ENCODE measurements at regions not wholly inside any gene's neighbourhood (a gene's known extent, or its start where the extent isn't known, plus 50 kb on each side); places are given as distances from the start of the nearest gene placed in this dataset.

DNA sequence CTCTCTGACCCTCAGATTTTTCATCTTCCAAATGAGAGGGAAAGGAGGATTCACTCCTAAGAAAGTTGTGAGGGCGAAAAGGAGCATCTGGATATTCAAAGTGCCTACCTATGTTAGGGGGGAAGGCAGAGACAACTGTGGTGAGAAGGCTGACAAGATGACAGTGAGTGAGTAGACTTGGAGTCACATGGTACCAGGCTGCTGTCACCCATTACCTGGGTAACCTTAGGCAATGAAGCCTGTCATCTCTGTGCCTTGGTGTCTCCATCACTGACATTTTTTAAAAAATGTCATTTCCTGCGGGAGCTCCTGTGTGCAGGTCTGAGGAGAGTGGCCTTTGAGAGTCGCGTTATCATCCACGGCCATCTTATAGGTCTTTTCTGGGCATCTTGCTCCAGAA is 124.0 kb downstream of the MAF start:
- TF ChIP-seq, protein P1, sequence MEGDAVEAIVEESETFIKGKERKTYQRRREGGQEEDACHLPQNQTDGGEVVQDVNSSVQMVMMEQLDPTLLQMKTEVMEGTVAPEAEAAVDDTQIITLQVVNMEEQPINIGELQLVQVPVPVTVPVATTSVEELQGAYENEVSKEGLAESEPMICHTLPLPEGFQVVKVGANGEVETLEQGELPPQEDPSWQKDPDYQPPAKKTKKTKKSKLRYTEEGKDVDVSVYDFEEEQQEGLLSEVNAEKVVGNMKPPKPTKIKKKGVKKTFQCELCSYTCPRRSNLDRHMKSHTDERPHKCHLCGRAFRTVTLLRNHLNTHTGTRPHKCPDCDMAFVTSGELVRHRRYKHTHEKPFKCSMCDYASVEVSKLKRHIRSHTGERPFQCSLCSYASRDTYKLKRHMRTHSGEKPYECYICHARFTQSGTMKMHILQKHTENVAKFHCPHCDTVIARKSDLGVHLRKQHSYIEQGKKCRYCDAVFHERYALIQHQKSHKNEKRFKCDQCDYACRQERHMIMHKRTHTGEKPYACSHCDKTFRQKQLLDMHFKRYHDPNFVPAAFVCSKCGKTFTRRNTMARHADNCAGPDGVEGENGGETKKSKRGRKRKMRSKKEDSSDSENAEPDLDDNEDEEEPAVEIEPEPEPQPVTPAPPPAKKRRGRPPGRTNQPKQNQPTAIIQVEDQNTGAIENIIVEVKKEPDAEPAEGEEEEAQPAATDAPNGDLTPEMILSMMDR (IDR thresholded peaks at IDR 0.05 in 2 of 3, conservative IDR thresholded peaks at IDR 0.05 in 1 of 3; ENCODE audit: insufficient read depth in 2 of 3, low read depth in 1 of 3, low read length in 3 of 3), result no peak
- TF ChIP-seq NFIC (IDR thresholded peaks at IDR 0.05) (no peak), NCOA1 (IDR thresholded peaks at IDR 0.05; ENCODE audit: low read depth) (no peak), BRD9 (IDR thresholded peaks at IDR 0.05; ENCODE audit: low read depth, partially characterized antibody) (no peak), KLF10 (CRISPR knock-in tag; IDR thresholded peaks at IDR 0.05) (no peak), NR2C2 (CRISPR knock-in tag; IDR thresholded peaks at IDR 0.05) (no peak), NR2C2 (tag; IDR thresholded peaks at IDR 0.05) (no peak), TCF7L2 (IDR thresholded peaks at IDR 0.05; ENCODE audit: low read depth, low read length) (no peak)
